Stomach (tissue), 8 donors: ENCODE measurements at regions not wholly inside any gene's neighbourhood (a gene's known extent, or its start where the extent isn't known, plus 50 kb on each side); places are given as distances from the start of the nearest gene placed in this dataset.

ENCODE experiments used
- DNase-seq, 2 donors: peaks; one replicate each; pipeline versions ENCODE4 v3.0.0 to v3.0.0-alpha.2; 2013 to 2019
- H3K27ac ChIP-seq, 5 donors: fragments of 200-600 bp in 4 of 5; sonication (generic) in 4 of 5; one replicate each; pipeline ENCODE4 v1.5.1; 2013 to 2019; ENCODE audit warnings: mild to moderate bottlenecking in 1 of 5, moderate library complexity in 1 of 5
- H3K27me3 ChIP-seq, 3 donors: fragments of 200-600 bp; sonication (generic); one replicate each; pipeline ENCODE4 v1.5.1; 2017 to 2019; ENCODE audit warnings: mixed run types in 1 of 3
- H3K36me3 ChIP-seq, 4 donors: fragments of 200-600 bp; sonication (generic); 1 replicate in 3 of 4; 2 replicates in 1 of 4; pipeline ENCODE4 v1.5.1; 2016 to 2019
- H3K4me1 ChIP-seq, 4 donors: fragments of 200-600 bp; sonication (generic); one replicate each; pipeline ENCODE4 v1.5.1; 2016 to 2019
- H3K4me3 ChIP-seq, 4 donors: fragments of 200-600 bp; sonication (generic) in 3 of 4; one replicate each; pipeline ENCODE4 v1.5.1; 2016 to 2019; ENCODE audit warnings: mild to moderate bottlenecking in 1 of 4
- H3K9me3 ChIP-seq, 4 donors: fragments of 200-600 bp; sonication (generic); one replicate each; pipeline ENCODE4 v1.5.1; 2016 to 2019
- EP300 ChIP-seq: sonication (generic); formaldehyde crosslinking; IDR thresholded peaks from one replicate; pipeline ENCODE4 v1.6.1; 2017; ENCODE audit warnings: antibody characterized with exemption
- POLR2A ChIP-seq, 4 donors: fragments of 450-650 bp; IDR thresholded peaks; one replicate each; pipeline ENCODE4 v1.6.1; 2016; ENCODE audit warnings: antibody characterized with exemption in 4 of 4, control low read depth in 2 of 4, mild to moderate bottlenecking in 1 of 4, moderate library complexity in 1 of 4
- POLR2AphosphoS5 ChIP-seq, 3 donors: sonication (generic); formaldehyde crosslinking; IDR thresholded peaks; one replicate each; pipeline ENCODE4 v1.6.1; 2016; ENCODE audit warnings: antibody characterized with exemption in 3 of 3
- WGBS, 5 donors: extraction: QIAGEN DNeasy Blood & Tissue Kit in 3 of 5; methylation state at CpG; one replicate each; pipeline versions ENCODE4 v1.1.5 to v1.1.7; 2013 to 2018; 5-methylcytosine and 5-hydroxymethylcytosine counted together
- intact Hi-C: fragments of 100-400 bp; cut with DNase I; formaldehyde crosslinking; loops from one replicate; pipeline ENCODE4 v1.15.1; 2023; ENCODE audit warnings: low total_unique reads
- TF ChIP-seq, protein P1 (sequence below), 7 experiments: fragments of 450-650 bp in 4 of 7; fragments of 200-600 bp in 3 of 7; sonication (generic) in 3 of 7; IDR thresholded peaks; one replicate each; pipeline ENCODE4 v1.5.1; 2016 to 2019; ENCODE audit warnings: antibody characterized with exemption in 7 of 7, control low read depth in 2 of 7, mild to moderate bottlenecking in 1 of 7
- donor health status: healthy with polysubstance abuse.
- donor health status: Bipolar disorder and iron deficiency.
- donor health status: healthy.

DNA sequence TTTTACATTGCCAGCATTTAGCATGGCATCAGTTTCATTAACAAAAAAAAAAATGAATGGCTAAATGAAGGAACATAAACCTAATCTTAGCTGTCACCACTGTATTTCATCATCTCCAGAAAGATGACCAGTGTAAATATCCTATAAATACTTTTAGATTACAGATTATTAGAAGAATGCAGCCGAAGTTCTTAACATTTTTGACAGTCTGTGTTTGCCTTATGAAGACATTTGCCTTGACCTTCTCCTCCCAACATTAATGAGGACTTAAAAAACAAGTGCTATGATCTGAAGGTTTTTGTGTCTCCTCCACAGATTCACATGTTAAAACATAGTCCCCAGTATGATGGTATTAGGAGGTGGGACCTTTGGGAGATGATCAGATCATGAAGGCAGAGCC is 253.0 kb downstream of the SNAPC1 start:
- no peak for TF ChIP-seq POLR2AphosphoS5 (IDR thresholded peaks at IDR 0.05)
- TF ChIP-seq EP300, result no peak
- TF ChIP-seq, protein P1, sequence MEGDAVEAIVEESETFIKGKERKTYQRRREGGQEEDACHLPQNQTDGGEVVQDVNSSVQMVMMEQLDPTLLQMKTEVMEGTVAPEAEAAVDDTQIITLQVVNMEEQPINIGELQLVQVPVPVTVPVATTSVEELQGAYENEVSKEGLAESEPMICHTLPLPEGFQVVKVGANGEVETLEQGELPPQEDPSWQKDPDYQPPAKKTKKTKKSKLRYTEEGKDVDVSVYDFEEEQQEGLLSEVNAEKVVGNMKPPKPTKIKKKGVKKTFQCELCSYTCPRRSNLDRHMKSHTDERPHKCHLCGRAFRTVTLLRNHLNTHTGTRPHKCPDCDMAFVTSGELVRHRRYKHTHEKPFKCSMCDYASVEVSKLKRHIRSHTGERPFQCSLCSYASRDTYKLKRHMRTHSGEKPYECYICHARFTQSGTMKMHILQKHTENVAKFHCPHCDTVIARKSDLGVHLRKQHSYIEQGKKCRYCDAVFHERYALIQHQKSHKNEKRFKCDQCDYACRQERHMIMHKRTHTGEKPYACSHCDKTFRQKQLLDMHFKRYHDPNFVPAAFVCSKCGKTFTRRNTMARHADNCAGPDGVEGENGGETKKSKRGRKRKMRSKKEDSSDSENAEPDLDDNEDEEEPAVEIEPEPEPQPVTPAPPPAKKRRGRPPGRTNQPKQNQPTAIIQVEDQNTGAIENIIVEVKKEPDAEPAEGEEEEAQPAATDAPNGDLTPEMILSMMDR (IDR thresholded peaks at IDR 0.05), result no peak
- TF ChIP-seq POLR2A (IDR thresholded peaks at IDR 0.05), result no peak
- Histone ChIP-seq H3K4me3 (no peak overlapping the region), H3K27me3 (no peaks in the 10 kb centered on the region), H3K4me1 (no peaks in the 10 kb centered on the region), H3K9me3 (peaks cover 0 to 7% (median 2%) of the 10 kb centered on the region in 4 donors), H3K36me3 (no peaks in the 10 kb centered on the region), H3K27ac (no peak overlapping the region)
- intact Hi-C loops, result no loop called here
- no peak for DNase-seq
- WGBS, 5 donors, result 30 to 54% (median 43%) methylated on average over 1 of the region's 1 CpG

GRCh38 chr14:62015945-62016344 is 253.7 kb downstream of the SNAPC1 start:
- intact Hi-C loops, result no loop called here
- TF ChIP-seq POLR2AphosphoS5 (IDR thresholded peaks at IDR 0.05) (no peak), POLR2A (IDR thresholded peaks at IDR 0.05) (no peak), EP300 (no peak)
- TF ChIP-seq, protein P1 (IDR thresholded peaks at IDR 0.05), result no peak
- Histone ChIP-seq H3K4me1 (no peaks in the 10 kb centered on the region), H3K4me3 (no peak overlapping the region), H3K9me3 (peaks cover 0 to 7% (median 2%) of the 10 kb centered on the region in 4 donors), H3K27ac (no peak overlapping the region), H3K27me3 (no peaks in the 10 kb centered on the region), H3K36me3 (no peaks in the 10 kb centered on the region)
- 44 to 86% (median 67%) methylated on average over 2 of the region's 2 CpGs for WGBS, 5 donors
- DNase-seq, result no peak

- intact Hi-C loops, result no loop called here
- H3K4me1 ChIP-seq, result no peaks in the 10 kb centered on the region
- TF ChIP-seq EP300 (no peak), POLR2AphosphoS5 (IDR thresholded peaks at IDR 0.05) (no peak), POLR2A (IDR thresholded peaks at IDR 0.05) (no peak)
- TF ChIP-seq, protein P1 (IDR thresholded peaks at IDR 0.05), result no peak
- WGBS, 5 donors, result 75 to 88% (median 77%) methylated on average over 7 of the region's 7 CpGs
- H3K36me3 ChIP-seq, result no peaks in the 10 kb centered on the region
- no peak for DNase-seq
- H3K9me3 ChIP-seq, result no peaks in the 10 kb centered on the region
- no peaks in the 10 kb centered on the region for H3K27me3 ChIP-seq
- no peak overlapping the region for H3K27ac ChIP-seq
- no peak overlapping the region for H3K4me3 ChIP-seq
Measured at GRCh38 chr14:62017651-62018230, 255.5 kb downstream of the SNAPC1 start.

- DNase-seq, result no peak
- H3K36me3 ChIP-seq, result no peaks in the 10 kb centered on the region
- H3K9me3 ChIP-seq, result no peaks in the 10 kb centered on the region
- no peak overlapping the region for H3K27ac ChIP-seq
- TF ChIP-seq, protein P1 (IDR thresholded peaks at IDR 0.05), result no peak
- no peak for TF ChIP-seq EP300
- TF ChIP-seq POLR2A (IDR thresholded peaks at IDR 0.05), result no peak
- no peak for TF ChIP-seq POLR2AphosphoS5 (IDR thresholded peaks at IDR 0.05)
- intact Hi-C loops, result no loop called here
- no peaks in the 10 kb centered on the region for H3K4me1 ChIP-seq
- no peaks in the 10 kb centered on the region for H3K27me3 ChIP-seq
- H3K4me3 ChIP-seq, result no peak overlapping the region
- WGBS, 5 donors, result 75 to 81% (median 80%) methylated on average over 5 of the region's 5 CpGs
Measured at GRCh38 chr14:62018606-62019005, 256.4 kb downstream of the SNAPC1 start.
